SJCRH30 (cell line): ENCODE measurements at regions not wholly inside any gene's neighbourhood (a gene's known extent, or its start where the extent isn't known, plus 50 kb on each side); places are given as distances from the start of the nearest gene placed in this dataset.

Experiments used
- DNase-seq, 2 experiments: peaks; one replicate each; pipeline ENCODE4 v3.0.0-alpha.2; 2015 to 2020
- H3K27ac ChIP-seq: fragments of 250-450 bp; sonication (Bioruptor Pico); 2 replicates; pipeline ENCODE4 v1.5.1; 2020; ENCODE audit warnings: mild to moderate bottlenecking, moderate library complexity
- H3K27me3 ChIP-seq: fragments of 250-450 bp; sonication (Bioruptor Pico); 2 replicates; pipeline ENCODE4 v1.5.1; 2020; ENCODE audit warnings: mild to moderate bottlenecking, moderate library complexity
- H3K36me3 ChIP-seq: fragments of 250-450 bp; sonication (Bioruptor Pico); 2 replicates; pipeline ENCODE4 v1.5.1; 2020; ENCODE audit warnings: mild to moderate bottlenecking, moderate library complexity
- H3K4me1 ChIP-seq: fragments of 250-450 bp; sonication (Bioruptor Pico); 2 replicates; pipeline ENCODE4 v1.5.1; 2020; ENCODE audit warnings: mild to moderate bottlenecking, moderate library complexity
- H3K4me3 ChIP-seq: fragments of 250-450 bp; sonication (Bioruptor Pico); 2 replicates; pipeline ENCODE4 v1.5.1; 2020; ENCODE audit warnings: mild to moderate bottlenecking, moderate library complexity
- H3K9me3 ChIP-seq: fragments of 250-450 bp; sonication (Bioruptor Pico); replicated peaks from 2 replicates; pipeline ENCODE4 v1.5.1; 2020; ENCODE audit warnings: mild to moderate bottlenecking, moderate library complexity

DNA sequence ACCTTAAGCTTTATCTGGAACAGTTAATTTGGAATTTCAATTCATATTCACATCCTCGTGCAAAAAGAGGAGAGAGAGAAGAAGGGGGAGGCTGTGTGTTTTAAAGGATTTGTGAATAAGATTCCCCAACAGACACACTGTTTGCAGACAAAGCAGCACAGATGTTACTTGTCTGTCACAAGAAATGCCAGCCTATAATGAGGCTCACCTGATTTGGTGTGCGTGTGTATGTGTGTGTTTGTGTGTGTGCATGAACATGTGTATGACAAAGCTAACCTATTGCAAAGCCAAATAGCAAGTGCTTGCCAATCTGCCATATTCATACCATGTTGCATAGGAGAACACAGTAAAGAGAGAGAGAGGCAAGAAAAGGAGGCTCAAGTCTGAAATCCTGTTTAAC lies 361.6 kb upstream of the NOVA1 start:
- H3K27ac ChIP-seq = no peak overlapping the region
- H3K27me3 ChIP-seq = no peaks in the 10 kb centered on the region
- H3K9me3 ChIP-seq = no peaks in the 10 kb centered on the region
- no peaks in the 10 kb centered on the region for H3K4me1 ChIP-seq
- no peak for DNase-seq
- no peak overlapping the region for H3K4me3 ChIP-seq
- H3K36me3 ChIP-seq = no peaks in the 10 kb centered on the region

DNA sequence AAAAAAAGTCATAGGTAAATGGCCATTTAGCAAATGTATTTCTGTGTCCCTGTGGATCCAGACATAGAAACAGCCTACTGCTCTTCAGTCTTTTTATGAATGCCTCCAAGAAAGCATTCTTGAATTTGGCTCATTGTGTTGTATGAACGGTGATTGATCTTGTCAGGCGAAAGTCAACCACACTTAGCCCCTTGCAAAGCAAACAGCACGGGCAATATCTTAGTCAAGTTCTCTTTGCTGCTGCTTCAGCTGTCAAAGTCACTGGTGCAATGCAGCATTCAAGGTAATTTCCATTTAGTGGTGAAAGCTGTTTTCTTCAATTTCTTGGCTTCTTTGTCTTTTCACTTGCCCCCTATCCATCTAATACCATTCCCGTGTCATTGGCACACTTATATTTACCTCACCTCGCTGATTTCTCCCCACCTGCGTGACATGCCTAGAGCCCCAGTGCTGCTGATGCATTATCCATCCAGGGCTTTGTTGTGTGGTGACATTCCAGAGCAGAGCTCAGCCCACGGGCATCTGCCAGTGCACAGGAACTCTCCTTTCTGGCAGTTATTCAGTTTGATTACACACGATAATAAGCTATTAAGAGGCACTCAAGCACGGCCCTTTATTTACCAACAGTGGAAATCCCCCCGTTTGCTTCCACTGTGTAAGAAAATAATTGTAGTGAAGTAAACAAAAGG lies 362.3 kb upstream of the NOVA1 start:
- Histone ChIP-seq H3K27me3 (no peaks in the 10 kb centered on the region), H3K36me3 (no peaks in the 10 kb centered on the region), H3K4me1 (no peaks in the 10 kb centered on the region), H3K27ac (no peak overlapping the region), H3K4me3 (no peak overlapping the region), H3K9me3 (no peaks in the 10 kb centered on the region)
- DNase-seq = no peak

DNA sequence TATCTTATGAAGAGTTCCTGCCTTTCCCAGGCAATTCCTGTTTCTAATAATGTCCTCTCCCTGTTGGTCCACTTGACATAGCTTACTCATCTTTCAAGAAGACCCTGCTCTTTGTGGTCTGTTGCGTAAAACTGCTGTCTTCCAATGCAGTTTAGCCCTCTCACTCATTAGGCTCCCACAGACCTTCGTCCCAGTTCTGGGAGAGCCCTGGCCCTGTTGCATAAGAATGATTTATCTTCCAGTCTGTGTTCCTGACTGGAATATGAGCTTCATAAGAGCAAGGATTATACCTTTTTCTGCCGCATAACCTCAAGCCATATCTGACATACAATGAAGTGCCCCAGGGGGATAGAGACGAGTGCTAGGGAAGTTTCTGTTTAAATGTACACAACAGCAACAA lies 365.9 kb upstream of the NOVA1 start:
- Histone ChIP-seq H3K27me3 (no peaks in the 10 kb centered on the region), H3K4me1 (no peaks in the 10 kb centered on the region), H3K4me3 (no peak overlapping the region), H3K27ac (no peak overlapping the region), H3K36me3 (no peaks in the 10 kb centered on the region), H3K9me3 (no peaks in the 10 kb centered on the region)
- no peak for DNase-seq

DNA sequence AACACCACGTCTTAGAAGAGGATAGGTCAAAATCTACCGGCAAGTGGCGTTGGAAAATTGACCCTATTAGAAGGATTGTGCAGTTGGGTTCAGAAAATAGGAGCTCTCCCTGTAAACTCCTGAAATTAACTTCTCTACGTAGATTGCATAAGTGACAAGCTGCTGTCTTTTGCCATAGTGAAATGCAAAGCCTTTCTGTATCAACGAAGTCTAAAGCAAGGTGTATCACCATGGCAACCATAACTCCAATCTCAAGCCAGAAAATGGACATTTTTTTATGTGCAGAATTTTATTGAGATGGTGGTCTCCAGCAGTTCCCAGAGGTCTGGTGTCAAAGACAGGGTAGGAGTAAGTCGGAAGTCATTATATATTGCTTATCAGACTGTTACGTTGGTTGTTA lies 367.7 kb upstream of the NOVA1 start:
- no peak for DNase-seq
- H3K27ac ChIP-seq = no peak overlapping the region
- no peaks in the 10 kb centered on the region for H3K27me3 ChIP-seq
- no peaks in the 10 kb centered on the region for H3K4me1 ChIP-seq
- no peaks in the 10 kb centered on the region for H3K36me3 ChIP-seq
- no peaks in the 10 kb centered on the region for H3K9me3 ChIP-seq
- H3K4me3 ChIP-seq = no peak overlapping the region

DNA sequence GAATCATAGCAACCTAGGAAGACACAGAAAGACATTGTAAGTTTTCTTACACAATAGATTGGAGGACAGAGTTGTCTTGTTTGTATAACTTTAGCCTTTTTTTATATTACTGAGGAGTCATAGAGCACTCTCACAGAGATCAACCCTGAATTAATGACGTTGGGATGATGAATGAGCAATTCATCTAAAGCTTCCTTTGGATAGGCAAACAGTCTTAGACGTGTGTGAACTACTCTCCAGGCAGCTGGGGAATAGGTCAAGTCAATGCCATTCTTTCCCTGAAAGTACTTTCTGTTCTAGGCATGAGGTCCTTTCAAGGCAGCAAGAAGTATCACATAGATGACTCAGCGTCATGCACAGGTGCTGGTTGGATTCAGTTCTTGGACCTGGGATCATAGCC lies 369.1 kb upstream of the NOVA1 start:
- Histone ChIP-seq H3K36me3 (no peaks in the 10 kb centered on the region), H3K27ac (no peak overlapping the region), H3K4me3 (no peak overlapping the region), H3K9me3 (no peaks in the 10 kb centered on the region), H3K4me1 (no peaks in the 10 kb centered on the region), H3K27me3 (no peaks in the 10 kb centered on the region)
- peak in 1 of 2 experiments; percentile 1 for DNase-seq

DNA sequence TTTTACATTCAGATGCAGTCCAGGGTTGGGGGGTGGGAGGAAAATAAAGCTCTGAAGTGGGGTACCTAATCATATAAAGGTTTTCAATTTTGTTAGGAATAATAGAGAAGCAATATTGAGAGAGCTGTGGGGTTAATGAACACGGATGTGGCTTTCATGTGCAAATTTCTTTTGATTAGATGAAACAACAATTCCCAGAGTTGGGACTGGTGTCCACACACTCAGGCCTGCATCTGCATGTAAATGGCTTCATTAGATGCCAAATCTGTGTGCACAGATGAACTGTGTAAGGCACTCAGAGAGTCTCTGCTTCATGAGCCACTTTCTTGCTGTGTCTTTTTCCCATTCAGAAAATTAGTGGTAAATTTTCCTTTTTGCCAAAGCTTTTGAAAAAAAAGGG lies 377.1 kb upstream of the NOVA1 start:
- Histone ChIP-seq H3K4me1 (no peaks in the 10 kb centered on the region), H3K4me3 (no peak overlapping the region), H3K9me3 (no peaks in the 10 kb centered on the region), H3K27ac (no peak overlapping the region), H3K27me3 (no peaks in the 10 kb centered on the region), H3K36me3 (no peaks in the 10 kb centered on the region)
- no peak for DNase-seq

DNA sequence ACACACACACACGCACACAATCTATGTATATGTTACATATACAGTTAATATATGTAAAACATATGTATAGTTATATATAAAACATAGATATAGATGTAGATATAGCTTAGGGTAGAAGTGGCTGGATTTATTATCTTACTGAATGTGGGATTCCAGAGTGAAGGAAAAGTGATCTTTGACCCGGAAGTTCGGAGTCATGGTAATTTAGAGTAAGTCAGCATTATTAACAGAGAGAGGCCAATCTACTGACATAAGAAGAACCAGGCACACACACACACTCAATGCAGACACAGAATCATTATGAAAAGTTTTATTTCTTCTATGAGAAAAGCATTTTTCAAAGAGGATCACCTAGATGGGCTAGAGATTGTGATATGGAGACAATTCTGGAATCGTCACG lies 384.2 kb upstream of the NOVA1 start:
- Histone ChIP-seq H3K27me3 (no peaks in the 10 kb centered on the region), H3K4me1 (no peaks in the 10 kb centered on the region), H3K4me3 (no peak overlapping the region), H3K9me3 (no peaks in the 10 kb centered on the region), H3K27ac (no peak overlapping the region), H3K36me3 (no peaks in the 10 kb centered on the region)
- DNase-seq = no peak

DNA sequence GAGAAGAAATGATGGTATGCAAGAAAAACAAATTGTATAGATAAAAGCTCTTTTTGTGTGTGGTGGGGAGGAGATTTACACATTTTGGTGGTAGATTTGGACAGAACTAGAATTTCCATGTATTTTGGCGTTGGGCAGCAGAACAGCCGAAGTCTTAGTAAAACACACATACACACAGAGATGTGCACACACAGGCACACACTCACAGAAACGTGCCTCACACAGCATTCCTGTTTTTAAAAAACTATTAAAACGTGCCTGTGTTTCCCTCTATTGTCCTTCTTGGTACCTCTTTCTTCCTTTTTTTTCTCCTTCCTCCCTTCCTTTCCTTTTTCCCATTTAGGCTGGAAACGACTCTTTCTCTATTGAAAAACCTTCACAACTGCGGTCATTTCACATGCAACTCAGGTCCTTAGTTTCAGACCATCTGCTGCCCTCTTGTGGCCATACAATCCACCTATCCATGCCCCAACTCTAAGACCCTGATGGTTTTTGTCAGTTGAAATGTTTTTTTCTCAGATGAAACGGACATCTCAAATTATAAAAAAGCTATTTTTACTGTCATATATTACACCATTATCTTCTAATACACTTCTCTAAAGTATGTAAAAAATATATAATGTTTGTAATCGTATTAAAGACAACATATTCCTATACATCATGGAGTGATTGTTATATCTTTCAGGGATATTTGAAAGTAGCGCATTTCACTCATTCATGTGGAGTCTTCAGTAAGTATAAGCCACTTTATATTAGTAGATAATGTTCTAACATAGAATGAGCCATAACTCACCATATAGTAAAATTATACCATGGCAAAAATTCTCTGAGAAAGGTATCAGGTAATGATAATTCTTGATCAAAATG lies 386.7 kb upstream of the NOVA1 start:
- Histone ChIP-seq H3K9me3 (no peaks in the 10 kb centered on the region), H3K4me1 (no peaks in the 10 kb centered on the region), H3K4me3 (no peak overlapping the region), H3K27me3 (no peaks in the 10 kb centered on the region), H3K27ac (no peak overlapping the region), H3K36me3 (no peaks in the 10 kb centered on the region)
- peak; percentile 48 to 77 for DNase-seq

DNA sequence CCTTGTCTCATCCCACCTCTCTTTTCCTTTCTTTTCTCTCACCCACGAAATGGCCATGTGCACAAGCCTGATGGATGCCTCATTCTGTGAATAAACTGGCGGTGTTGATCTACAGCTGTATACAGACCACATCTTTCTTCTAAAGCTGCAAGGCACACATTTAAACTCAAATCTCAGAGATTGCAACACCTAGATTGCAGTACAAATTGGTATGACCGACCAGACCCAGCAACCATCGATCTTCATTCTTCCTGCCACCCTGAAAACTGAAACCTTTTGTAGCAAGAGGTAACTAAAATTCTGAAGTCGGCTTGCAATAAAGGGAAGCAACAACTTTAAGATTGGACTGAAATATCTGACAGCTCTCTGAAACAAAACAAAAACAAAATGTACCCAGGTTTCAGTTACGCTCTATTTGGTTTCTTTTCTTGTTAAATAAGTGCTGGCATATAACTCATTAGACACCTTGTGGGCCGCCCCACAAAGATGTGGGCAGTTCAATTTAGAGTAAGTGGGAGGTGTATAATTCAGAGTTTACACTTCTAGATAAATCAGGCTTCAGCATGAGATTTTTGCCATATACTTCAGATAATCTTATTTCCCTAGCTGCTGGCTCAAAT lies 390.0 kb upstream of the NOVA1 start:
- H3K9me3 ChIP-seq = no peaks in the 10 kb centered on the region
- H3K4me3 ChIP-seq = no peak overlapping the region
- no peak overlapping the region for H3K27ac ChIP-seq
- no peaks in the 10 kb centered on the region for H3K27me3 ChIP-seq
- H3K36me3 ChIP-seq = no peaks in the 10 kb centered on the region
- no peaks in the 10 kb centered on the region for H3K4me1 ChIP-seq
- no peak for DNase-seq

DNA sequence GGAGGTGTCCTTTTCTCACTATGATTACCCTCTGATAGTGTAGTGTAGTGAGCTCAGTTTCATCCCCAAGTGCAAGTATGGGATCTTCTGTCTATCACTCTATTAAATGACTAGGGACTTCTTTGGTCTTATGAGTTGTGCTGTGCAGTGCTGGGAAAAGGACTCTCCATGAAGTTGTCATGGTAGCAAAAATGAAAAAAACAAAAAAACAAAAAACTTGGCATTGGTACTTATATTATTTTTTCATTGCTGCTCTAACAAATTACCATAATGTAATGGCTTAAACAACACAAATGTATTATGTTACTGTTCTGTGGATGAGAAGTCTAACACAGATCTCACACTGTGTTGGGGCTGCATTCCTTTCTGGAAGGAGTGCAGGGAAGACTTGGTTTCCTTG lies 393.1 kb upstream of the NOVA1 start:
- no peak overlapping the region for H3K27ac ChIP-seq
- H3K9me3 ChIP-seq = no peaks in the 10 kb centered on the region
- H3K4me3 ChIP-seq = no peak overlapping the region
- no peak for DNase-seq
- H3K36me3 ChIP-seq = no peaks in the 10 kb centered on the region
- H3K4me1 ChIP-seq = no peaks in the 10 kb centered on the region
- no peaks in the 10 kb centered on the region for H3K27me3 ChIP-seq

DNA sequence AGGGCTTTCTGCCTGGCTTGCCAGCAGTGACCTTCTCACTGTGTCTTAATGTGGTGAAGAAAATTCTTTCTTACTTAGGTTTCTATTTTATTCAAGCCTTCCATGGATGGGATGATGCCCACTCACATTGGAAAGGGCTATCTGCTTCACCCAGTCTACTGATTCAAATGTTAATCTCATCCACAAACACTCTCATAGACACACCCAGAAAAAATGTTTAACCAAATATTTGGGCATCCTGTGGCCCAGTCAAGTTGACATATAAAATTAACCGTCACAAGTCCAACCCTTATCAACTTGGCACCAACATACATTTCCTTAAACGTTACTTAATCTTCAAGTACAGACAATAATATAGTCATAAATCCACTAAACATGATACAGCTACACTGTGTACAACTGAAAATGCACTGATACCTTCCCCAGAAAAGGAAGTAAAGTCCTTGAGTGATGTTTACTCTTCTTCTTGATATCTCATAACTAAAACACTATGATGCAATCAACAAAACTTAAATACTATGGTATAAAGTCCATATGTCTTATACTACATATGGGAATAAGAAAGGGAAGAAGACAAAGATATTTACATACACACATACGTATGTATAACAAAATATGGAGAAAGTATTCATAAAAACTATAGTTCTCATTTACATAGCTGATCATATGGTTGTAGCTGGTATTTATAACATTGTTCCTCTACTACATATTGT lies 394.7 kb upstream of the NOVA1 start:
- H3K4me3 ChIP-seq = no peak overlapping the region
- no peaks in the 10 kb centered on the region for H3K36me3 ChIP-seq
- no peaks in the 10 kb centered on the region for H3K9me3 ChIP-seq
- DNase-seq = no peak
- H3K27ac ChIP-seq = no peak overlapping the region
- no peaks in the 10 kb centered on the region for H3K27me3 ChIP-seq
- H3K4me1 ChIP-seq = no peaks in the 10 kb centered on the region

DNA sequence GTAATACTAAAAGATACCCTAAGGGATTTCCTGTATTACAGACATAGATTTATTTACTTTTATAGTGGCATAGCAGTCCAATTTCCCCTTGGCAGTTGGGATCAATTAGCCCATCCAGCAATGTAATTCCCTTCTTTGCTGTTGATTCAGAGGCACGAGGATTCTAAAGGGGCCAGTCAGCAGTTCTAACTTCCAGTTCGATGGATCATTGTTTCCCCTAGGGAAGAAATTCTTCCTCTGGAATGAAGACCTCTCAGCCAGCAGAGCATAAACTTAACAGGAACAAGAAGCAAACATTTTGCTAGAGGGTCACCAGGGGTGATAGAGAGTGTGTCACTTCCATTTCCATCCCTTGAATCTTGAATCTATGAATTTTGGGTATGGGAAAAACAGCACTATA lies 395.7 kb upstream of the NOVA1 start:
- Histone ChIP-seq H3K4me1 (no peaks in the 10 kb centered on the region), H3K4me3 (no peak overlapping the region), H3K36me3 (no peaks in the 10 kb centered on the region), H3K27ac (no peak overlapping the region), H3K9me3 (no peaks in the 10 kb centered on the region), H3K27me3 (no peaks in the 10 kb centered on the region)
- DNase-seq = no peak

DNA sequence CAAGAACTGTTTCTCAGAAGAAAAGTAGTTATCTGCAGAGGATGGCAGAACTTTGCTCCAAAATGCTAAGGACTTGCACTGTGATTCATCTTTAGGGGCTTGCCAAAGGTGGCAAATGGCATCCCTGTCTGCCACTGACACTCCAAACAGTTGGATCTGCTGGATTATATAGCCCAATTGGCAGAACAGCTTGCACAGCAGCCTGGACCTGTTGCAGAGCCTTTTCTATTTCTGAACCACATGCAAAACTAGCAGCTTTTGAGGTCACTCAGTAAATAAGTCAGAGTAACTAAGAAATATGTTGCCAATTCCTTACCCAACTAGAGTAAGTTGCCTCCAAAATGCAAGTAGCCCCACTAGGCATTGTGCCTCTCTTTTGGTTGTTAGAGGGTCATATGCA lies 397.5 kb upstream of the NOVA1 start:
- no peaks in the 10 kb centered on the region for H3K36me3 ChIP-seq
- H3K9me3 ChIP-seq = no peaks in the 10 kb centered on the region
- no peak overlapping the region for H3K4me3 ChIP-seq
- H3K27ac ChIP-seq = no peak overlapping the region
- DNase-seq = no peak
- H3K4me1 ChIP-seq = no peaks in the 10 kb centered on the region
- no peaks in the 10 kb centered on the region for H3K27me3 ChIP-seq

DNA sequence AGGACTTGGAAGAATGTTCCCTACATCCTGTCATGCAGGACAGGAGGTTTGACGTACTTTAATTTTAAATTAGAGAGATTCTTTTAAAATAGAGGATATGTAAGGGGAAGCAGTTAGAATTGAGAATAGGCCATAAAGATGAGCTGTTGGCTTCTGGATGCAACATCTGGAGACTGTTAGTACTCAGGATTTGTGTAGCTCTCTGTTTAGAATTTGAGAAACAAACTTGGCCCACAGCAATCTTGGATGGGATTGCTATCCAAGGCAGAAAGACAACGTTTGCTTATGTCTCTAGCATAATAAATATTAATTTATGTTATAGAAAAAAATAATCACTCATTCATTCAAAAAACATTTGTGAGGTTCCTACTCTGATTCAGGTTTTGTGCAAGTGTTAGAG lies 398.4 kb upstream of the NOVA1 start:
- H3K36me3 ChIP-seq = no peaks in the 10 kb centered on the region
- H3K4me3 ChIP-seq = no peak overlapping the region
- no peak overlapping the region for H3K27ac ChIP-seq
- H3K4me1 ChIP-seq = no peaks in the 10 kb centered on the region
- no peaks in the 10 kb centered on the region for H3K27me3 ChIP-seq
- H3K9me3 ChIP-seq = no peaks in the 10 kb centered on the region
- DNase-seq = no peak

DNA sequence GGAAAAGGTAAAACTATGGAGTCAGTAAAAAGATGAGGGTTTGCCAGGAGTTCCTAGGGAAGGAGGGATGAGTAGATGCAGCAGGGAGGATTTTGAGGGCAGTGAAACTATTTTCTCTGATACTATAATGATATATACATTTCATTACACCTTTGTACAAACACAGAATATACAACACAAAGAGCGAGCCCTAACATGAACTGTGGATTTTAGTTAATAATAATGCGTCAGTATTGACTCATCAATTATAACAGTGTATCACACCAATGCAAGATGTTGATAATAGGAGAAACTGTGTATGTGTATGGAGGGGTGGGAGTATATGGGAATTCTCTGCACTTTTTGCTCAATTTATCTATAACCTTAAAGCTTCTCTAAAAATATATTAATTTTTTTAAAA lies 404.3 kb upstream of the NOVA1 start:
- no peak for DNase-seq
- Histone ChIP-seq H3K27me3 (no peaks in the 10 kb centered on the region), H3K4me3 (no peak overlapping the region), H3K9me3 (no peaks in the 10 kb centered on the region), H3K27ac (no peak overlapping the region), H3K4me1 (no peaks in the 10 kb centered on the region), H3K36me3 (no peaks in the 10 kb centered on the region)
